Panc1 (cell line): ENCODE measurements at regions not wholly inside any gene's neighbourhood (a gene's known extent, or its start where the extent isn't known, plus 50 kb on each side); places are given as distances from the start of the nearest gene placed in this dataset.

Source experiments
- POLR2AphosphoS5 ChIP-seq: IDR thresholded peaks from 2 replicates; pipeline ENCODE4 v1.6.1; 2012; ENCODE audit warnings: mild to moderate bottlenecking, low read depth, low read length, moderate library complexity
- TCF7L2 ChIP-seq: IDR thresholded peaks from 2 replicates; pipeline ENCODE4 v1.6.1; 2011; ENCODE audit warnings: mild to moderate bottlenecking, low read depth, low read length, inconsistent platforms
- TF ChIP-seq, protein P1 (sequence below): fragments of 450-650 bp; IDR thresholded peaks from 2 replicates; pipeline ENCODE4 v1.5.1; 2017; ENCODE audit warnings: mild to moderate bottlenecking
- TF ChIP-seq, protein P2 (sequence below), 2 experiments: IDR thresholded peaks; 2 replicates each; pipeline ENCODE4 v1.6.1; 2011 to 2012; ENCODE audit warnings: low read depth in 2 of 2, control low read depth in 1 of 2, low read length in 1 of 2, mild to moderate bottlenecking in 1 of 2, moderate library complexity in 1 of 2; ENCODE audit not compliant: insufficient read depth in 1 of 2

DNA sequence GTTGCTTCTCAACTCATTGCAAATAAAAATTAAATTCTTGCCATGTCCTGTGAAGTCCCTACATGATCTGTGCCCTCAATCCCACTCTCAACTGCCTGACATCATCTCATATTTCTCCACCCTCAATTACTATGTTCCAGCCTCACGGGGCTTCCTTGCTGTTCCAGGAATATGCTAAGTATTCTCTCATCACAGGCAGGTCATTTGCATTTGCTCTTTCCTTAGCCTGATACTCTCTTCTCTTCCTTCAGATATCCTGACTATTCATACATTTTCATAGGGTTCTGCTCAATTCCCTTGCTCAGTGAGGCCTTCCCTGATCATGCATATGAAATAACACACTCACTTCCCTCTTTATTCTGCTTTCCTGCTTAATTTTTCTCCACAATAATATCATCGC lies 135.1 kb upstream of the DAB2 start:
- TF ChIP-seq, protein P1, sequence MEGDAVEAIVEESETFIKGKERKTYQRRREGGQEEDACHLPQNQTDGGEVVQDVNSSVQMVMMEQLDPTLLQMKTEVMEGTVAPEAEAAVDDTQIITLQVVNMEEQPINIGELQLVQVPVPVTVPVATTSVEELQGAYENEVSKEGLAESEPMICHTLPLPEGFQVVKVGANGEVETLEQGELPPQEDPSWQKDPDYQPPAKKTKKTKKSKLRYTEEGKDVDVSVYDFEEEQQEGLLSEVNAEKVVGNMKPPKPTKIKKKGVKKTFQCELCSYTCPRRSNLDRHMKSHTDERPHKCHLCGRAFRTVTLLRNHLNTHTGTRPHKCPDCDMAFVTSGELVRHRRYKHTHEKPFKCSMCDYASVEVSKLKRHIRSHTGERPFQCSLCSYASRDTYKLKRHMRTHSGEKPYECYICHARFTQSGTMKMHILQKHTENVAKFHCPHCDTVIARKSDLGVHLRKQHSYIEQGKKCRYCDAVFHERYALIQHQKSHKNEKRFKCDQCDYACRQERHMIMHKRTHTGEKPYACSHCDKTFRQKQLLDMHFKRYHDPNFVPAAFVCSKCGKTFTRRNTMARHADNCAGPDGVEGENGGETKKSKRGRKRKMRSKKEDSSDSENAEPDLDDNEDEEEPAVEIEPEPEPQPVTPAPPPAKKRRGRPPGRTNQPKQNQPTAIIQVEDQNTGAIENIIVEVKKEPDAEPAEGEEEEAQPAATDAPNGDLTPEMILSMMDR: no peak
- TF ChIP-seq, protein P2, sequence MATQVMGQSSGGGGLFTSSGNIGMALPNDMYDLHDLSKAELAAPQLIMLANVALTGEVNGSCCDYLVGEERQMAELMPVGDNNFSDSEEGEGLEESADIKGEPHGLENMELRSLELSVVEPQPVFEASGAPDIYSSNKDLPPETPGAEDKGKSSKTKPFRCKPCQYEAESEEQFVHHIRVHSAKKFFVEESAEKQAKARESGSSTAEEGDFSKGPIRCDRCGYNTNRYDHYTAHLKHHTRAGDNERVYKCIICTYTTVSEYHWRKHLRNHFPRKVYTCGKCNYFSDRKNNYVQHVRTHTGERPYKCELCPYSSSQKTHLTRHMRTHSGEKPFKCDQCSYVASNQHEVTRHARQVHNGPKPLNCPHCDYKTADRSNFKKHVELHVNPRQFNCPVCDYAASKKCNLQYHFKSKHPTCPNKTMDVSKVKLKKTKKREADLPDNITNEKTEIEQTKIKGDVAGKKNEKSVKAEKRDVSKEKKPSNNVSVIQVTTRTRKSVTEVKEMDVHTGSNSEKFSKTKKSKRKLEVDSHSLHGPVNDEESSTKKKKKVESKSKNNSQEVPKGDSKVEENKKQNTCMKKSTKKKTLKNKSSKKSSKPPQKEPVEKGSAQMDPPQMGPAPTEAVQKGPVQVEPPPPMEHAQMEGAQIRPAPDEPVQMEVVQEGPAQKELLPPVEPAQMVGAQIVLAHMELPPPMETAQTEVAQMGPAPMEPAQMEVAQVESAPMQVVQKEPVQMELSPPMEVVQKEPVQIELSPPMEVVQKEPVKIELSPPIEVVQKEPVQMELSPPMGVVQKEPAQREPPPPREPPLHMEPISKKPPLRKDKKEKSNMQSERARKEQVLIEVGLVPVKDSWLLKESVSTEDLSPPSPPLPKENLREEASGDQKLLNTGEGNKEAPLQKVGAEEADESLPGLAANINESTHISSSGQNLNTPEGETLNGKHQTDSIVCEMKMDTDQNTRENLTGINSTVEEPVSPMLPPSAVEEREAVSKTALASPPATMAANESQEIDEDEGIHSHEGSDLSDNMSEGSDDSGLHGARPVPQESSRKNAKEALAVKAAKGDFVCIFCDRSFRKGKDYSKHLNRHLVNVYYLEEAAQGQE (IDR thresholded peaks at IDR 0.05; ENCODE audit: insufficient read depth in 1 of 2, low read depth in 2 of 2, low read length in 1 of 2): no peak
- no peak for TF ChIP-seq TCF7L2
- TF ChIP-seq POLR2AphosphoS5: no peak
